ENCODE measurements at regions not wholly inside any gene's neighbourhood (a gene's known extent, or its start where the extent isn't known, plus 50 kb on each side); places are given as distances from the start of the nearest gene placed in this dataset.

DNA sequence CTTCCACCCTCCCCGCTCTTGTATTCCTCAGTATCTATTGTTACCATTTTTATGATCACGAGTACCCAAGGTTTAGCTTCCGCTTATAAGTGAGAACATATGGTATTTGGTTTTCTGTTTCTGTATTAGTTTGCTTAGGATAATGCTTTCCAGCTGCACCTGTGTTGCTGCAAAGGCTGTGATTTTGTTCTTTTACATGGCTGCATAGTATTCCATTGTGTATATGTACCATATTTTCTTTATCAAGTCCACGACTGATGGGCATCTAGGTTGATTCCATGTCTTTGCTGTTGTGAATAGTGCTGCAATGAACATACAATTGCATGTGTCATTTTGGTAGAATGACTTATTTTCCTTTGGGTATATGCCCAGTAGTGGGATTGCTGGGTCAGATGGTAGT, 79.7 kb upstream of the EFCAB3 start:
- no peak for TF ChIP-seq POLR2AphosphoS5 (IDR thresholded peaks at IDR 0.05)
- TF ChIP-seq, protein P1, sequence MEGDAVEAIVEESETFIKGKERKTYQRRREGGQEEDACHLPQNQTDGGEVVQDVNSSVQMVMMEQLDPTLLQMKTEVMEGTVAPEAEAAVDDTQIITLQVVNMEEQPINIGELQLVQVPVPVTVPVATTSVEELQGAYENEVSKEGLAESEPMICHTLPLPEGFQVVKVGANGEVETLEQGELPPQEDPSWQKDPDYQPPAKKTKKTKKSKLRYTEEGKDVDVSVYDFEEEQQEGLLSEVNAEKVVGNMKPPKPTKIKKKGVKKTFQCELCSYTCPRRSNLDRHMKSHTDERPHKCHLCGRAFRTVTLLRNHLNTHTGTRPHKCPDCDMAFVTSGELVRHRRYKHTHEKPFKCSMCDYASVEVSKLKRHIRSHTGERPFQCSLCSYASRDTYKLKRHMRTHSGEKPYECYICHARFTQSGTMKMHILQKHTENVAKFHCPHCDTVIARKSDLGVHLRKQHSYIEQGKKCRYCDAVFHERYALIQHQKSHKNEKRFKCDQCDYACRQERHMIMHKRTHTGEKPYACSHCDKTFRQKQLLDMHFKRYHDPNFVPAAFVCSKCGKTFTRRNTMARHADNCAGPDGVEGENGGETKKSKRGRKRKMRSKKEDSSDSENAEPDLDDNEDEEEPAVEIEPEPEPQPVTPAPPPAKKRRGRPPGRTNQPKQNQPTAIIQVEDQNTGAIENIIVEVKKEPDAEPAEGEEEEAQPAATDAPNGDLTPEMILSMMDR (IDR thresholded peaks at IDR 0.05): no peak

All from suprapubic skin (tissue), 3 donors.